Lower leg skin (tissue), 3 donors: ENCODE measurements at regions not wholly inside any gene's neighbourhood (a gene's known extent, or its start where the extent isn't known, plus 50 kb on each side); places are given as distances from the start of the nearest gene placed in this dataset.

ENCODE experiments used
- POLR2A ChIP-seq, 2 donors: fragments of 450-650 bp; IDR thresholded peaks; one replicate each; pipeline ENCODE4 v1.6.1; 2016 to 2017; ENCODE audit warnings: antibody characterized with exemption in 2 of 2, mild to moderate bottlenecking in 1 of 2, moderate library complexity in 1 of 2
- TF ChIP-seq, protein P1 (sequence below), 3 donors: fragments of 450-650 bp; IDR thresholded peaks; one replicate each; pipeline ENCODE4 v1.5.1; 2016; ENCODE audit warnings: antibody characterized with exemption in 3 of 3, mild to moderate bottlenecking in 3 of 3, moderate library complexity in 2 of 3

GRCh38 chr3:197398286-197398878 is 100.0 kb upstream of the DLG1 start:
- TF ChIP-seq, protein P1, sequence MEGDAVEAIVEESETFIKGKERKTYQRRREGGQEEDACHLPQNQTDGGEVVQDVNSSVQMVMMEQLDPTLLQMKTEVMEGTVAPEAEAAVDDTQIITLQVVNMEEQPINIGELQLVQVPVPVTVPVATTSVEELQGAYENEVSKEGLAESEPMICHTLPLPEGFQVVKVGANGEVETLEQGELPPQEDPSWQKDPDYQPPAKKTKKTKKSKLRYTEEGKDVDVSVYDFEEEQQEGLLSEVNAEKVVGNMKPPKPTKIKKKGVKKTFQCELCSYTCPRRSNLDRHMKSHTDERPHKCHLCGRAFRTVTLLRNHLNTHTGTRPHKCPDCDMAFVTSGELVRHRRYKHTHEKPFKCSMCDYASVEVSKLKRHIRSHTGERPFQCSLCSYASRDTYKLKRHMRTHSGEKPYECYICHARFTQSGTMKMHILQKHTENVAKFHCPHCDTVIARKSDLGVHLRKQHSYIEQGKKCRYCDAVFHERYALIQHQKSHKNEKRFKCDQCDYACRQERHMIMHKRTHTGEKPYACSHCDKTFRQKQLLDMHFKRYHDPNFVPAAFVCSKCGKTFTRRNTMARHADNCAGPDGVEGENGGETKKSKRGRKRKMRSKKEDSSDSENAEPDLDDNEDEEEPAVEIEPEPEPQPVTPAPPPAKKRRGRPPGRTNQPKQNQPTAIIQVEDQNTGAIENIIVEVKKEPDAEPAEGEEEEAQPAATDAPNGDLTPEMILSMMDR (IDR thresholded peaks at IDR 0.05) = no peak
- no peak for TF ChIP-seq POLR2A (IDR thresholded peaks at IDR 0.05)
